K562 (cell line): ENCODE measurements at regions not wholly inside any gene's neighbourhood (a gene's known extent, or its start where the extent isn't known, plus 50 kb on each side); places are given as distances from the start of the nearest gene placed in this dataset.

Source experiments
- ATAC-seq: fragments of 200-7000 bp; cut with Tn5 transposase; 3 replicates; pipeline ENCODE4 v1.9.1; 2020; ENCODE audit warnings: moderate library complexity
- BruUV-seq: library from RNA; stranded (reverse); fragments of 400-500 nt; replicated peaks from 2 replicates; lab custom pipeline; 2021; lab: Mats Ljungman, UMichigan
- CTCF ChIA-PET: fragments of 300-600 bp; formaldehyde crosslinking; extraction: SDS; loops from one replicate; lab custom pipeline; 2021; ENCODE audit warnings: low intra/inter-chr PET ratio; lab: Yijun Ruan, JAX
- POLR2A ChIA-PET: fragments of 300-600, 350-650 bp; sonication (Branson Sonifier 250); formaldehyde crosslinking; extraction: SDS; loops from one replicate; lab custom pipeline; 2021; ENCODE audit warnings: antibody characterized with exemption, inconsistent platforms; lab: Yijun Ruan, JAX
- DNase-seq, 4 experiments: peaks; one replicate each; pipeline versions ENCODE4 v3.0.0 to v3.0.0-alpha.2; 2011 to 2018; ENCODE audit warnings: low spot score in 3 of 4, mixed read lengths in 3 of 4; ENCODE audit errors: extremely low read depth in 1 of 4
- FAIRE-seq: peaks from 2 replicates; lab custom pipeline; 2011; peaks lifted over from hg19 to GRCh38; lab: Jason Lieb, UNC
- H2AFZ ChIP-seq: 2 replicates; pipeline ENCODE4 v1.6.0; 2011; ENCODE audit warnings: low read depth, low read length, control low read depth, inconsistent platforms
- H3K27ac ChIP-seq: fragments of 200-600 bp; 3 replicates; pipeline ENCODE4 v1.8.0; 2011; ENCODE audit warnings: low read depth, mild to moderate bottlenecking, control low read depth, inconsistent platforms, low read length, moderate library complexity, mixed read lengths; ENCODE audit errors: extremely low read depth
- H3K27me3 ChIP-seq, 2 experiments: fragments of 300-600 bp in 1 of 2; 2 replicates in 1 of 2; 3 replicates in 1 of 2; pipeline versions ENCODE4 v1.6.0 to v1.8.0; 2011; ENCODE audit warnings: inconsistent platforms in 2 of 2, low read length in 2 of 2, mild to moderate bottlenecking in 1 of 2, mixed read lengths in 1 of 2, moderate library complexity in 1 of 2; ENCODE audit not compliant: control insufficient read depth in 2 of 2, insufficient read depth in 2 of 2
- H3K36me3 ChIP-seq: fragments of 300-600 bp; 3 replicates; pipeline ENCODE4 v1.8.0; 2011; ENCODE audit warnings: mild to moderate bottlenecking, low read length, inconsistent platforms; ENCODE audit not compliant: control insufficient read depth, insufficient read depth
- H3K4me1 ChIP-seq, 2 experiments: fragments of 200-600 bp in 1 of 2; replicated peaks in 1 of 2; 2 replicates in 1 of 2; 3 replicates in 1 of 2; pipeline versions ENCODE4 v1.5.1 to v1.8.0; 2011; ENCODE audit warnings: inconsistent platforms in 2 of 2, low read length in 2 of 2, mild to moderate bottlenecking in 1 of 2, mixed read lengths in 1 of 2, moderate library complexity in 1 of 2; ENCODE audit not compliant: control insufficient read depth in 2 of 2, insufficient read depth in 2 of 2
- H3K4me2 ChIP-seq: 2 replicates; pipeline ENCODE4 v1.6.1; 2011; ENCODE audit warnings: low read length, control low read depth, inconsistent platforms, mixed read lengths; ENCODE audit not compliant: insufficient read depth
- H3K4me3 ChIP-seq: fragments of 200-600 bp; sonication (generic), shearing (Covaris generic); 2 replicates; pipeline ENCODE4 v1.5.1; 2016; ENCODE audit warnings: control low read depth, inconsistent platforms
- H3K79me2 ChIP-seq: fragments of 200-600 bp; 3 replicates; pipeline ENCODE4 v1.8.0; 2011; ENCODE audit warnings: low read length, inconsistent platforms; ENCODE audit not compliant: control insufficient read depth, insufficient read depth
- H3K9ac ChIP-seq, 2 experiments: 2 replicates each; pipeline versions ENCODE4 v1.6.0 to v1.6.1; 2011; ENCODE audit warnings: low read depth in 2 of 2, low read length in 2 of 2, control low read depth in 1 of 2, inconsistent platforms in 1 of 2, mild to moderate bottlenecking in 1 of 2, mixed read lengths in 1 of 2; ENCODE audit not compliant: insufficient read depth in 1 of 2
- H3K9me1 ChIP-seq: one replicate; pipeline ENCODE4 v1.6.0; 2011; ENCODE audit warnings: inconsistent platforms, mild to moderate bottlenecking, low read length, moderate library complexity; ENCODE audit not compliant: control insufficient read depth, insufficient read depth
- H3K9me3 ChIP-seq: replicated peaks from 2 replicates; pipeline ENCODE4 v1.5.1; 2011; ENCODE audit warnings: low read depth, low read length, inconsistent platforms; ENCODE audit not compliant: control insufficient read depth, insufficient read depth
- H4K20me1 ChIP-seq: replicated peaks from 2 replicates; pipeline ENCODE4 v1.6.1; 2011; ENCODE audit warnings: low read length, inconsistent platforms, mixed read lengths; ENCODE audit not compliant: control insufficient read depth, insufficient read depth
- CBX8 ChIP-seq: fragments of 200-600 bp; sonication (generic); IDR thresholded peaks from 2 replicates; pipeline ENCODE4 v1.6.1; 2012; ENCODE audit warnings: borderline replicate concordance, mixed run types, low read depth, mild to moderate bottlenecking, moderate library complexity, mixed read lengths, low read length, control low read depth, inconsistent platforms; ENCODE audit not compliant: poor library complexity, severe bottlenecking; ENCODE audit errors: extremely low read depth
- CHAMP1 ChIP-seq: fragments of 450-650 bp; IDR thresholded peaks from 2 replicates; pipeline ENCODE4 v1.6.1; 2016; ENCODE audit warnings: mild to moderate bottlenecking
- E4F1 ChIP-seq: fragments of 250-450 bp; sonication (Bioruptor Pico); IDR thresholded peaks from 2 replicates; pipeline ENCODE4 v1.5.0; 2021; ENCODE audit warnings: mild to moderate bottlenecking, borderline replicate concordance
- KHSRP ChIP-seq: fragments of 450-650 bp; IDR thresholded peaks from 2 replicates; pipeline ENCODE4 v1.6.1; 2017
- MTF1 ChIP-seq: fragments of 250-450 bp; sonication (Bioruptor Pico); IDR thresholded peaks from 2 replicates; pipeline ENCODE4 v1.9.0; 2021; ENCODE audit warnings: moderate library complexity, mild to moderate bottlenecking, inconsistent platforms, borderline replicate concordance
- PCBP2 ChIP-seq: fragments of 200-400 bp; formaldehyde crosslinking; IDR thresholded peaks from 2 replicates; pipeline ENCODE4 v1.6.1; 2018; ENCODE audit warnings: low read length, low read depth, mild to moderate bottlenecking, moderate library complexity; ENCODE audit not compliant: poor library complexity, severe bottlenecking
- TBP ChIP-seq: optimal IDR thresholded peaks from 2 replicates; pipeline ENCODE3; 2011; ENCODE audit warnings: low read depth, low read length, improper control_type of control experiment
- ZNF23 ChIP-seq: fragments of 250-450 bp; sonication (Bioruptor Pico); IDR thresholded peaks from 2 replicates; pipeline ENCODE4 v1.4.0; 2020; ENCODE audit warnings: mild to moderate bottlenecking
- ZNF586 ChIP-seq: fragments of 450-650 bp; formaldehyde crosslinking; conservative IDR thresholded peaks from 2 replicates; pipeline ENCODE4 v1.4.0; 2020; ENCODE audit warnings: mild to moderate bottlenecking, moderate library complexity
- WGBS: fragments of 100-300 bp; shearing (Covaris generic); methylation state at CpG from one replicate; pipeline ENCODE4 v1.1.6; 2016; ENCODE audit warnings: low coverage, mixed read lengths; ENCODE audit not compliant: insufficient coverage; ENCODE audit errors: missing lambda C conversion rate; 5-methylcytosine and 5-hydroxymethylcytosine counted together
- in situ Hi-C: fragments of 300-500 bp; cut with MboI; formaldehyde crosslinking; loops from 4 replicates; pipeline ENCODE4 v1.15.0; 2018; ENCODE audit warnings: inconsistent platforms, mixed read lengths
- intact Hi-C: fragments of 100-400 bp; cut with micrococcal nuclease; formaldehyde crosslinking; loops from 2 replicates; pipeline ENCODE4 v1.14.2; 2022
- TF ChIP-seq, protein P1 (sequence below), 3 experiments: fragments of 200-800 bp in 1 of 3; fragments of 250-450 bp in 1 of 3; fragments of 450-650 bp in 1 of 3; sonication (Bioruptor Pico) in 1 of 3; sonication (Bioruptor generic) in 1 of 3; formaldehyde crosslinking in 1 of 3; IDR thresholded peaks; 2 replicates each; pipeline versions ENCODE4 v1.6.1 to v1.8.0; 2016 to 2022; ENCODE audit warnings: mild to moderate bottlenecking in 2 of 3, missing genetic modification characterization in 2 of 3, missing compliant biosample characterization in 1 of 3, moderate library complexity in 1 of 3

DNA sequence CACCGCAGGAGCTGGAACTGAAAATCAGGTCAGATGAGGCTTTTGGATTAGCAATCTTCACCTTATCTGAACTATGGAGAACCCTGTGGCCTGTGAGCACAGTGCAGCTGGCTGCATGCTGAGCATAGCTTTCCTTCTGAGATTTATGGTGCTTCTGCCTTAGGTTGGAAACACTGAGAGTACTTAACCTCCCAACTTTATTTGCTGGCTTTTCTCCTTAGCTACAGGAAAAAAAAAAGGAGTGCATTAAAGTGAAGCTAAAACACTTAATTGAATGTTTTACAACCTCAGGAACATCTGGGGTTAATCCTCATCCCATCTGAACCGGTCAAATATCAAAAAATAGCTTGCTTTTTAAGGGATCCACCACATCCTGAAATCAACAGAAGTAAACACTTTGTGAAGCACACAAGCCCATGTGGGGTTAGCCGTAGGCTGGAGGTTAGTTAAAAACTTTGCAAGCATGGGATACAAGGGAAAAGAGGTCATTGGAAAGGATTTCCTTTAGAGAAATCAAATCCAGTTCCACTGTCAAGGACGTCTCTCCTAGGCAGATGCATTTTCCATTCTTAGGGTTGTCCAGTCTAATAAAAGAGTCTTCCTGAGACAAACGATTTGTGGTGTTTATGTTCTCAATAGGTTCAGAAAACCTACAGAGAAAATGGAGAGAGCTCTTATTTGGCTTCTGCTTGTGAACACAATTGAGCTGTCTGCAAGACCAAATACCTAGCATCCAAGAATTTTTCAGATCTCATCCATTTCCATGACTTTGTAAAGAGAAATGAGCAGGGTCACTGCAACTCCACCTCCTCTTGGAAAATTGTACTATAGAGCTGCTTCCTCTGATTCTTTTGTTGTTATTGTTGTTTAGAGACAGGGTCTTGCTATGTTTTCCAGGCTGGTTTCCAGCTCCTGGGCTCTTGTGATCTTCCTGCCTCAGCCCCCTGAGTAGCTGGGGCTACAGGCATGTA is 470.4 kb upstream of the IGFBP3 start (continued):
- no peak for TF ChIP-seq CBX8
- TF ChIP-seq ZNF23, result no peak
- TF ChIP-seq, all 486 proteins: peak for 0

GRCh38 chr7:46390042-46390441 is 469.0 kb upstream of the IGFBP3 start:
- ATAC-seq, result no peak
- no peak overlapping the region for H2AFZ ChIP-seq
- intact Hi-C loops (no loop called here), in situ Hi-C loops (no loop called here)
- no peak overlapping the region for H3K9ac ChIP-seq
- H3K27me3 ChIP-seq, result no peaks in the 10 kb centered on the region
- no peaks in the 10 kb centered on the region for H4K20me1 ChIP-seq
- CTCF ChIA-PET, result no interaction called here
- 0% methylated on average over 3 of the region's 3 CpGs for WGBS
- no peaks in the 10 kb centered on the region for H3K4me1 ChIP-seq
- POLR2A ChIA-PET, result no interaction called here
- DNase-seq, result no peak
- no TSS peak for BruUV-seq
- H3K9me3 ChIP-seq, result no peaks in the 10 kb centered on the region
- H3K27ac ChIP-seq, result no peak overlapping the region
- no peak overlapping the region for H3K4me2 ChIP-seq
- no peaks in the 10 kb centered on the region for H3K9me1 ChIP-seq
- no peaks in the 10 kb centered on the region for H3K36me3 ChIP-seq
- H3K79me2 ChIP-seq, result no peaks in the 10 kb centered on the region
- no peak for FAIRE-seq
- no peak overlapping the region for H3K4me3 ChIP-seq
- TF ChIP-seq E4F1 (CRISPR knock-in tag) (no peak), ZNF586 (no peak), TBP (no peak), ZNF23 (no peak), MTF1 (CRISPR knock-in tag) (no peak), CHAMP1 (no peak), PCBP2 (no peak), KHSRP (no peak)
- TF ChIP-seq, protein P1, sequence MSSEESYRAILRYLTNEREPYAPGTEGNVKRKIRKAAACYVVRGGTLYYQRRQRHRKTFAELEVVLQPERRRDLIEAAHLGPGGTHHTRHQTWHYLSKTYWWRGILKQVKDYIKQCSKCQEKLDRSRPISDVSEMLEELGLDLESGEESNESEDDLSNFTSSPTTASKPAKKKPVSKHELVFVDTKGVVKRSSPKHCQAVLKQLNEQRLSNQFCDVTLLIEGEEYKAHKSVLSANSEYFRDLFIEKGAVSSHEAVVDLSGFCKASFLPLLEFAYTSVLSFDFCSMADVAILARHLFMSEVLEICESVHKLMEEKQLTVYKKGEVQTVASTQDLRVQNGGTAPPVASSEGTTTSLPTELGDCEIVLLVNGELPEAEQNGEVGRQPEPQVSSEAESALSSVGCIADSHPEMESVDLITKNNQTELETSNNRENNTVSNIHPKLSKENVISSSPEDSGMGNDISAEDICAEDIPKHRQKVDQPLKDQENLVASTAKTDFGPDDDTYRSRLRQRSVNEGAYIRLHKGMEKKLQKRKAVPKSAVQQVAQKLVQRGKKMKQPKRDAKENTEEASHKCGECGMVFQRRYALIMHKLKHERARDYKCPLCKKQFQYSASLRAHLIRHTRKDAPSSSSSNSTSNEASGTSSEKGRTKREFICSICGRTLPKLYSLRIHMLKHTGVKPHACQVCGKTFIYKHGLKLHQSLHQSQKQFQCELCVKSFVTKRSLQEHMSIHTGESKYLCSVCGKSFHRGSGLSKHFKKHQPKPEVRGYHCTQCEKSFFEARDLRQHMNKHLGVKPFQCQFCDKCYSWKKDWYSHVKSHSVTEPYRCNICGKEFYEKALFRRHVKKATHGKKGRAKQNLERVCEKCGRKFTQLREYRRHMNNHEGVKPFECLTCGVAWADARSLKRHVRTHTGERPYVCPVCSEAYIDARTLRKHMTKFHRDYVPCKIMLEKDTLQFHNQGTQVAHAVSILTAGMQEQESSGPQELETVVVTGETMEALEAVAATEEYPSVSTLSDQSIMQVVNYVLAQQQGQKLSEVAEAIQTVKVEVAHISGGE (CRISPR knock-in tag; IDR thresholded peaks at IDR 0.05), result no peak
